ENCODE measurements at regions not wholly inside any gene's neighbourhood (a gene's known extent, or its start where the extent isn't known, plus 50 kb on each side); places are given as distances from the start of the nearest gene placed in this dataset.

DNA sequence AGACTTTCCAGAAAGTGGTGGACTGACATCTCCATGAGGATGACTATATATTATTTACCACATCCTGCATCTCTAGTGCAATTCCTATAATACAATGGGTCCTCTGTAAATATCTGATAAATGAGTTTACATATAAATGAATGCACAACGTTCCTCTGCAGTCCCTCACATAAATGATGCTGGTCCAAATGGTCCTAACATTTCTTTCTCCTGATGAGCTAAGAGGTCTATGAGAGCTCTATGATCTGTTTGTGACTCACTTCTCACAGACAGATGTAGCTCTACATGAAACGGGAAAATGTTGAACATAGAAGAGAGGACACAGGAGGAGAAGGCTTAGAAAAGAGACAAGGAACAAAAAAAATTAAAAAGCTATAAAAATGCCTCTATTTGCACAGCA is 201.2 kb upstream of the PIK3C3 start:
- DNase-seq = peak; percentile 28

GRCh38 chr18:41752826-41753225 is 202.2 kb upstream of the PIK3C3 start:
- DNase-seq = no peak

GRCh38 chr18:41751652-41752051 is 203.4 kb upstream of the PIK3C3 start:
- no peak for DNase-seq

DNA sequence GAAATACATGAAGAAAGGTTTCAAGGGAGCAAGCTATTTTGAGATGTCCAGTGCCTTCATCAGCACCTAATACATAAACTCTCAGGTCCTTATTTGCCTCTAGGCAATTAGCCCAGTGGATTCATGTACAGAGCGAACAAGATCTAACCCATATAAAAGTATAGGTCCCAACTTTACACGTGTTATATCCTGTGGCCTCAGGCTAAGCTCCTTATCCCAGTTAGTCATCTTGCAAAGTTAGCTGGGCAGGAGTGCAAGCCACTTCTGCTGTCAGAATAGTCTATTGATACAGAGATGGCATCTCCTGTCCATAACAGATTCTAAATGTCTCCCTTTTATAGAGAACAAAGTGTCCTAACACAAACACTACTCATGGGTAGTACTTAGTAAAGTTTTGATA is 203.9 kb upstream of the PIK3C3 start:
- no peak for DNase-seq

GRCh38 chr18:41747723-41748242 is 207.3 kb upstream of the PIK3C3 start:
- no peak for DNase-seq

DNA sequence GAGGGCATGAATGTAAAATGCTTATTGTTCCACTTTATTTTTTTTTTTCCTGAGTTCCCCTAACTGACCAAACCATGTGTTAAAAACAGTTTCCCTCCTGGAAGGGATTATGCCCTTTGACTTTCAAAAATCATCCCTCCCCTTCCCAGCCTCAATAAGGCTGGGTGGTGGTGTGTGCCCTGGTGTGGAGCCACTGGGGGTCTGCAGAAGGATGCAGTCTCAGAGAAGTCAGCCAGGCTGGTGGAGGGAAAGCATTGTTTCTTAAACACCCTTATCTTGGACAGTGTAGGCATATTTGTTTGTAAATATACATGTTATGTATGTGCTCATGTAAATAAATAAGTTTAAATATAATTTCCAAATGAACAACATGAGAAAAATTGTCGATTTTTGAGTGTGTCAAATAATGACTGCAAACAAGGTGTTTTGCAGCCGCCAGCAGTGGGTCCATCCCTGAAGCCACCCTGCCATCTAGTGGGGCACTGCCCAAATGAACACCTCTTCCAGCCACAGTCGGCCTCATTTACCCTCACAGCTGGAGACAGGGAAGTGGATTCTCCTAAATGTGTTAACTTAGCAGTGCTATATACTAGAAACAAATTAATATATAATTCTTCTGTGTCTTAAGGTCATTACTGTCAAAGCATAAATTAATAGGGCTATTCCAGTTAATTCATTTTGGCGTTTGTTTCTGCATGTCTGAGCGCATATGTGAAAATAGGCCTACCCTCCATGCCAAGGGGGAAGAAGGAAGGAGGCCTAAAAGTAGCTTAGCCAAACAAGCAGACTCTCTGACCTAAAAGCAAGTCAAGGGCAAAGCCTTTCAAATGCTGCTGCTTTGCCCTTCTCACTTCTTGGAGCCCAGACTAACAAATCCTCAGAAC is 209.6 kb upstream of the PIK3C3 start:
- peak; percentile 47 for DNase-seq

GRCh38 chr18:41744421-41745030 is 210.5 kb upstream of the PIK3C3 start:
- no peak for DNase-seq

- DNase-seq = no peak
Observed at GRCh38 chr18:41737218-41737617, 217.8 kb upstream of the PIK3C3 start.

DNA sequence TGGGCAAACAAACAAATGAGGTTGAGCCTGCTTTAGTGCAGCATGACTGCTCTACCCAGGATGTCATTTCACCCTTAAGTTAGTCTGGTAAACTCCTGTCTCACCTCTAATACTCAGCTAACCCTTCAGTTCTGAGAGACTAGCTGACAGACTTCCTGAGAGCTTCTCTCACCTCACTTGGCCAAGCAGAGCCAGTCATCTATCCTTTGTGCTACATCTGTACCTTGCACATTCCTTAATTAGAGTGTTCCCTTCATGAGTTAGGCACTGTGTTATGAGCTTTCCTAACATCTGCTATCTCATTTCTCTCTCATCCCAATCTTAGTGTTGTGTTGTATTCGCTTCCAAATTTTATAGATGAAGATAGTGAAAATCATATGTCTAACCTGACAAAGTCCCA is 220.1 kb upstream of the PIK3C3 start:
- no peak for DNase-seq

DNA sequence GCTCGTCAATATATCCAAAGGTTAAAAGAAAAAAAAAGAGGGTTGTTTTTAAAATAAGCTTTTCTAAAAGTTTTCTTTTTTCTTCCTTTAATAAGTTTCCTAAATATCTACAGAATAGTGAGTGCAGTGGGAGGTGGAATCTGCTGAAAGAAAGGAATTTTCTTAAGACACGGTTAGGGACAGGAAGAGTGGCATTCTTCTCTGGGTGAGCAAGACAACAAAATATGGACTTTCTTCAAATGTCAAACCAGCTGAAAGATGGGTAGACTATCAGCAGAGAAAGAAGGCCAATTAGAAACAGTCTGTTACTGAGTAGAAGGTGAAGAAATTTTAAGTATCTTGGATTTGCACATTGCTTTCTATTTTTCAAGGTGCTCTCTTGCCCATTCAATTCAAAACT is 222.7 kb upstream of the PIK3C3 start:
- DNase-seq = no peak

- DNase-seq = peak; percentile 2
Observed at GRCh38 chr18:41731884-41732283, 223.2 kb upstream of the PIK3C3 start.

- no peak for DNase-seq
Observed at GRCh38 chr18:41724195-41724594, 230.8 kb upstream of the PIK3C3 start.

- no peak for DNase-seq
Observed at GRCh38 chr18:41721103-41721790, 233.8 kb upstream of the PIK3C3 start.

DNA sequence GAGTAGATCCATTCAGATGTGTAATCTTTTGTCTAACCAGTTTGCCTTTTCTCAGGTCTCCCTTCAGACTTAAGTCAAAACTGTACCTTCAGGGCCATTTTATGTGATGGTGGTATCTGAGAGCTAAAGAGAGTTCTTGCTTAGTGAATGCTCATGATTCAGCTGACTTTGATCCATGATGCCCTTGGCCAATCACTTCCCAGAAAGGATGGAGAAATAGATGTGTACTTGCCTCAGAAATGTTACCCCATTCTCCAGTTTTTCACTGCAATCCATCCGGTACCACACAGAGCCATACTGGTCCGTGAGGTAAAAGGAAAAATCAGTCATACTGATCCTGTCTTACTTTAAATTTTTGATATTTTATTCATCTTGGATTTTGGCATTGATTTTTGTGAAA is 234.8 kb upstream of the PIK3C3 start:
- DNase-seq = no peak

GRCh38 chr18:41719808-41720207 is 235.2 kb upstream of the PIK3C3 start:
- DNase-seq = no peak

- DNase-seq = no peak
Observed at GRCh38 chr18:41714872-41715271, 240.2 kb upstream of the PIK3C3 start.

DNA sequence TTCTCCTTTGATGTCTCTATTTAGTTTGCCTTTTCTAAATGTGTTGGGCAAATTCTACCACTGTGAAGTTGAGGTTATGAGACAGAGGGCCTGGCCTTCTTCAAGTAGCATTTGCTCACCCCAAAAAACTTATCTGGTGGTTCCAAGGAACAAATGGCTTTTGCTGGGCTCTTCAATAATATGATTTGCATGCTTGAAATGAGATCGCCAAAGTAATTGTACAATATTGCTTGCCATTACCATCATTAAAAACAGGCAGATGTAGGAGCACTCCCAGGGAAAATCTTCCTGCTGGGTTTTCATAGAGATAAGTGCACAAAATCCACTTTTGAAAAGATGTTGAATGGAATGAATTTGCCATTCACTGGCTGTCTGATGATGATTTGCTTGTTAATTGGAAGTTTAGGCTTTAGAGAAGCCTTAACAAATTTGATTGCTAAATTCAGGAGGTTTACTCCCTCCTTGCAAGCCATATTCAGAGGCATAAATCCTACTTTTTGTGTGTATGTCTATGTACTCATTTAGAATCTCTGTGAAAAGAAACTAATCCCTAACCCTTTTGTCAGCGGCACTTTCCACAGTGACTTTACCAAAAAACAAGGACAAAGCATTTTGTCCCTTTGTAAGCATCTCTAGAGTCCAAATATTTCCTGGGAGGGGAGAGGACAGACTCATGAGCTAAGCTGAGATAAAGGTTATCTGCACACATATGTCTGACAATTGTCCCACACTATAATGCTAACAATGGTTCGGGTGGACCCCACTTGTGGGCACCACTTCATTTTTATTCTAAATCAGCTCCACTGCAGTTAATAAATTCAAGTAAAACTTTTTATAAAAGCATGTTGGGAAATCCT is 240.8 kb upstream of the PIK3C3 start:
- no peak for DNase-seq

GRCh38 chr18:41706301-41706700 is 248.7 kb upstream of the PIK3C3 start:
- DNase-seq = peak; percentile 49

- DNase-seq = peak; percentile 76
Observed at GRCh38 chr18:41703744-41704530, 251.1 kb upstream of the PIK3C3 start.

GRCh38 chr18:41700416-41700815 is 254.6 kb upstream of the PIK3C3 start:
- no peak for DNase-seq

DNA sequence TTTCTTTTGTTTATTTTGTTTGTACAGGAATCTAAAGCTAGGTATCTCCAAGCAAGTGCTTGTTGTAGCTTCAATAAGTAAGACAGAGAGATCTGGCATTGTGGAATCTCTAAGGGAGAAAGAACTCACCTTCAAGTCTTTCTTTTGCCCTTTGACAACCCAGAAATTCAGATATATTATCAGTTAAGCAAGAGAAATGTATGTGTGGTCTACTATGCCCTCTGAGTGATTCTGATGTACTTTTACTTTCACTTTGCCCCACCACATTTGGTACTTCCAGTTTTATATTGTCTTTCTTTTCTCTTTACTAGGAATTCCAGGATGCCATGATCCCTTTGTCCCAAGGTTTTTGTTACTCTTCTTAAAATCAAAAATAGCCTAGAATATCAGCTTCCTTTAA is 259.6 kb upstream of the PIK3C3 start:
- DNase-seq = no peak

DNA sequence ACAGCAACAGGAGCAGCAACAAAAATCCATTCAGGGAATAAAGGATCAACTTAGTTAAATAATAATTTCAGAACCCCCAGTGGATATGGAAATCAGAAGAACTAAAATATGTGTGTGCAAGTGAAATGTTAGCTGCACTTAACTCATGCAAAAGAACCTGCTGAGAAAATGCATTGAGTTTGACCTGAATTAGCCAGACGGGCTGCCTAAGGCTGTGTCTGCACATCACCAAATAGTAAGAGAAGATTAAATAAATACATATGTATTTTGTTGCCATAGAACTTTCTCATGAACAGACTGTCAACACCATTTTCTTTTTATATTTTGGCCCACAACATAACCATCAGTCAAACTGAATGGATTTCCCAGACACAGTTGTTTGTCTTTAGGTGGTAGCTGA is 262.0 kb upstream of the PIK3C3 start:
- DNase-seq = no peak

All from fibroblast of skin of right quadriceps (primary cell).